Caco-2 (cell line): ENCODE measurements at regions not wholly inside any gene's neighbourhood (a gene's known extent, or its start where the extent isn't known, plus 50 kb on each side); places are given as distances from the start of the nearest gene placed in this dataset.

ENCODE experiments used
- BruUV-seq: library from RNA; stranded (reverse); fragments of 400-500 nt; replicated peaks from 2 replicates; lab custom pipeline; 2021; lab: Mats Ljungman, UMichigan
- CTCF ChIA-PET: fragments of 300-600 bp; sonication (Branson Sonifier 250); formaldehyde crosslinking; loops from one replicate; lab custom pipeline; 2022; ENCODE audit warnings: antibody characterized with exemption; lab: Charles Lee
- POLR2A ChIA-PET: fragments of 300-600 bp; sonication (Branson Sonifier 250); formaldehyde crosslinking; loops from one replicate; lab custom pipeline; 2022; ENCODE audit warnings: antibody characterized with exemption; lab: Charles Lee
- DNase-seq, 2 experiments: peaks; one replicate each; pipeline versions ENCODE4 v3.0.0 to v3.0.0-alpha.2; 2020 to 2022
- H3K27me3 ChIP-seq: replicated peaks from 2 replicates; pipeline ENCODE4 v1.6.0; 2011; ENCODE audit warnings: low read length; ENCODE audit not compliant: control insufficient read depth, insufficient read depth
- H3K36me3 ChIP-seq: 2 replicates; pipeline ENCODE4 v1.5.1; 2011; ENCODE audit warnings: low read length; ENCODE audit not compliant: control insufficient read depth, insufficient read depth
- H3K4me1 ChIP-seq: fragments of 250-450 bp; sonication (Bioruptor Pico); 2 replicates; pipeline ENCODE4 v1.5.1; 2020; ENCODE audit warnings: mild to moderate bottlenecking
- H3K4me3 ChIP-seq: 2 replicates; pipeline ENCODE4 v1.5.1; 2011; ENCODE audit warnings: low read depth, mild to moderate bottlenecking, control low read depth, low read length
- H3K9me3 ChIP-seq: fragments of 250-450 bp; sonication (Bioruptor Pico); 2 replicates; pipeline ENCODE4 v1.5.1; 2020; ENCODE audit warnings: mild to moderate bottlenecking, moderate library complexity
- H3K27ac Mint-ChIP-seq: one replicate; pipeline ENCODE4 v1.8.0; 2022; ENCODE audit warnings: mixed read lengths; ENCODE audit not compliant: unreplicated experiment
- H3K27me3 Mint-ChIP-seq: one replicate; pipeline ENCODE4 v1.8.0; 2022; ENCODE audit warnings: mixed read lengths; ENCODE audit not compliant: insufficient read depth, unreplicated experiment
- H3K36me3 Mint-ChIP-seq: one replicate; pipeline ENCODE4 v1.8.0; 2022; ENCODE audit warnings: mild to moderate bottlenecking, mixed read lengths; ENCODE audit not compliant: insufficient read depth, unreplicated experiment
- H3K4me1 Mint-ChIP-seq: one replicate; pipeline ENCODE4 v1.8.0; 2022; ENCODE audit warnings: low read depth, mixed read lengths; ENCODE audit not compliant: unreplicated experiment
- H3K4me3 Mint-ChIP-seq: one replicate; pipeline ENCODE4 v1.8.0; 2022; ENCODE audit warnings: mild to moderate bottlenecking, moderate library complexity, mixed read lengths; ENCODE audit not compliant: unreplicated experiment
- H3K9me3 Mint-ChIP-seq: one replicate; pipeline ENCODE4 v1.8.0; 2022; ENCODE audit warnings: mixed read lengths; ENCODE audit not compliant: unreplicated experiment
- CTCF ChIP-seq, 2 experiments: fragments of 200-600 bp in 1 of 2; IDR thresholded peaks; 1 replicate in 1 of 2; 2 replicates in 1 of 2; pipeline versions ENCODE4 v1.5.1 to v1.8.0; 2011 to 2022; ENCODE audit warnings: antibody characterized with exemption in 1 of 2, control low read depth in 1 of 2, inconsistent platforms in 1 of 2, low read depth in 1 of 2, low read length in 1 of 2, mild to moderate bottlenecking in 1 of 2, moderate library complexity in 1 of 2; ENCODE audit not compliant: insufficient read depth in 1 of 2, severe bottlenecking in 1 of 2, unreplicated experiment in 1 of 2
- intact Hi-C: fragments of 100-400 bp; cut with micrococcal nuclease; formaldehyde crosslinking; loops from one replicate; pipeline ENCODE4 v1.10.0; 2022; ENCODE audit not compliant: unreplicated experiment

DNA sequence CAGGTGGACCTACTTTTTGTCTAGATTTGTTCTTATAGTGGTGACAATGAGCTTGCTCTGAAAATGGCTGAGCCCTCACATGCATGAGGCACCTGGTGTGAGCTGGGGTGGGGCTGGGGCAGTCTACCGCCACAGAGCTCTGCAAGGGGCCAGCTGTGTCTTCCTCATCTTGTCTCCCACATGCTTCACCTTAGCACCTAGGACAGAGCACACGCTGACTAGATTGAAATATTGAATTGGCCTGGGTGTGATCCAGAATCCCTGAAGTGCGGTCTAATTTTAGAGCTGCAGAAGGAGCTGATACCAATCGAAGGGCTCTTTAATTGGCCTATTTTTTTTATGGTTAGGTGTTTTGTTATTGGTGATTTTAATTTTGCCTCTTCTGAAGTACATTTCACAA is 126.1 kb upstream of the NFIB start:
- no peaks in the 10 kb centered on the region for H3K36me3 ChIP-seq
- ChIA-PET CTCF (no interaction called here), POLR2A (no interaction called here)
- H3K4me1 Mint-ChIP-seq = no peaks in the 10 kb centered on the region
- no peaks in the 10 kb centered on the region for H3K9me3 ChIP-seq
- H3K4me3 Mint-ChIP-seq = no peak overlapping the region
- peaks cover 12% of the 10 kb centered on the region for H3K27me3 Mint-ChIP-seq
- no peak overlapping the region for H3K4me3 ChIP-seq
- H3K27me3 ChIP-seq = no peaks in the 10 kb centered on the region
- no TSS peak for BruUV-seq
- H3K27ac Mint-ChIP-seq = no peak overlapping the region
- H3K36me3 Mint-ChIP-seq = no peaks in the 10 kb centered on the region
- intact Hi-C loops = loop anchor here (5.0 kb wide), 1 partner anchor 222 kb away; no protein-coding TSS in a partner anchor
- no peaks in the 10 kb centered on the region for H3K4me1 ChIP-seq
- no peak for TF ChIP-seq CTCF (IDR thresholded peaks at IDR 0.05; ENCODE audit: insufficient read depth in 1 of 2, low read depth in 1 of 2, low read length in 1 of 2, severe bottlenecking in 1 of 2, unreplicated experiment in 1 of 2)
- no peak for DNase-seq
- no peaks in the 10 kb centered on the region for H3K9me3 Mint-ChIP-seq

DNA sequence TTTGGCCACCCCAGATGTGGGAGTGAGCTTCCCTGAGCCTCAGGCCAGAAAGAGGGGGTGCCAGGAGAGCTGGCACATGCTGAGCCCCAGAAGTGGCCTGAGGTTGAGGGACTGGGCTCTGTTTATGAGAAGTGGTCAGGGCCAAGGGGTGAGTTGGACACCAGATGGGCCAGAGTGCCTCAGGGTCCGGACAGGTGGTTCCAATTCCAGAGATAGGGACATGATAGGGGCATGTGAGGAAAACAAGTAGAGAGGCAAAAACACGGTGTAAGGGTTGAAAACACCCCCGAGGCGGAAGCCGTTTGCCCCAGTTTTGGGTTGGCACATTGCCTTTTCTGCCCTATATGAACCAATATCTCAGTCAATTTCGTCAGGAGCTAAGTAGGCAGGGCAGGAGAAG is 125.6 kb upstream of the NFIB start:
- H3K36me3 Mint-ChIP-seq = no peaks in the 10 kb centered on the region
- no peak overlapping the region for H3K27ac Mint-ChIP-seq
- no peaks in the 10 kb centered on the region for H3K4me1 Mint-ChIP-seq
- H3K9me3 Mint-ChIP-seq = no peaks in the 10 kb centered on the region
- H3K27me3 Mint-ChIP-seq = peaks cover 12% of the 10 kb centered on the region
- Histone ChIP-seq H3K27me3 (no peaks in the 10 kb centered on the region), H3K4me1 (no peaks in the 10 kb centered on the region), H3K36me3 (no peaks in the 10 kb centered on the region), H3K4me3 (no peak overlapping the region), H3K9me3 (no peaks in the 10 kb centered on the region)
- no peak for DNase-seq
- intact Hi-C loops = no loop called here
- no TSS peak for BruUV-seq
- no peak overlapping the region for H3K4me3 Mint-ChIP-seq
- TF ChIP-seq CTCF (IDR thresholded peaks at IDR 0.05; ENCODE audit: insufficient read depth in 1 of 2, low read depth in 1 of 2, low read length in 1 of 2, severe bottlenecking in 1 of 2, unreplicated experiment in 1 of 2) = no peak
- POLR2A ChIA-PET = no interaction called here
- CTCF ChIA-PET = no interaction called here

- no peaks in the 10 kb centered on the region for H3K36me3 Mint-ChIP-seq
- no TSS peak for BruUV-seq
- POLR2A ChIA-PET = no interaction called here
These were observed 124.5 kb upstream of the NFIB start for GRCh38 chr9:14438232-14439021.

More at GRCh38 chr9:14438232-14439021, 124.5 kb upstream of the NFIB start:
- Histone ChIP-seq H3K4me1 (no peaks in the 10 kb centered on the region), H3K9me3 (no peaks in the 10 kb centered on the region), H3K4me3 (no peak overlapping the region), H3K27me3 (no peaks in the 10 kb centered on the region), H3K36me3 (no peaks in the 10 kb centered on the region)
- no peak overlapping the region for H3K4me3 Mint-ChIP-seq
- no peak overlapping the region for H3K27ac Mint-ChIP-seq
- H3K27me3 Mint-ChIP-seq = peaks cover 10% of the 10 kb centered on the region
- intact Hi-C loops = no loop called here
- no peaks in the 10 kb centered on the region for H3K4me1 Mint-ChIP-seq
- CTCF ChIA-PET = interaction anchor here (0.9 kb wide), 1 partner anchor 330 kb away, joined by 3 read pairs; no protein-coding TSS in a partner anchor
- no peak for DNase-seq
- TF ChIP-seq CTCF (IDR thresholded peaks at IDR 0.05; ENCODE audit: insufficient read depth in 1 of 2, low read depth in 1 of 2, low read length in 1 of 2, severe bottlenecking in 1 of 2, unreplicated experiment in 1 of 2) = no peak
- H3K9me3 Mint-ChIP-seq = no peaks in the 10 kb centered on the region
